ENCODE measurements at regions not wholly inside any gene's neighbourhood (a gene's known extent, or its start where the extent isn't known, plus 50 kb on each side); places are given as distances from the start of the nearest gene placed in this dataset.
"Not testable (repeated sequence)": the region's sequence is repeated elsewhere in the genome, so short reads cannot be mapped to it uniquely, and the experiment has no call there.

DNA sequence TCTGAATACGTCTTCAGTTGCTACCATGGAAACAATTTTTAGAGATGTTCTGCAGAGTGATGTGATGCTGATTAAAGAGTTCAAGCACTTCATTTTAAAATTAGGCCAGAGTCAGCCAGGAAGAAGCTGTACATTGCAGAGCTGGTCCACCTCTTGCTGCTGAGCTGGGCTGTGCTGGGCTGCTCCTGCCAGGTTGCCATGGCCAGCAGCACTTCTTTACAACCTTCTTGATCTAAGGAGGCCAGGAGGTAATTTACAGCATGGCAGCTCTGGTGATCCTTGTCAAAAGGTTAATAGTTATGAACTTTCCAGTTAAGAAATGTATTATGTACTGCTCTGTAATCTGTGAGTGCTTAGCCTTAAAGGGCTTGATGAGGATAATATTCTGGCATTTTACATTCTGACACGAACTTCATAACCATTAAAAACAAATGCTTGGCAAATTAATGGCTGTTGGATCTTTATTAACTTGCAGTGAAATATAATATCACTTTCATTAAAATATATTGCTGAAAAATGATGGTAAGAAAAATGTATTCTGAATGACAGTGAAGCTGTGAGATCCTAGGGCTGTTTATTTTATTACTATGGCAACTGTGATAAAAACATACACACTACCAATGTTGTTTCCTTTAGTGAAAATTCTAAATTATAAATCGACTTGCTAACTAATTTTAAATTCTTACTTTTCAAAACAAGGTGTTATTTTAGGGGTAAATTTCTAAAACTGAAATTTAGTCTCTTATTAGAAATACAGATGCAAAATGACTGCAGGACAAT lies 259.7 kb downstream of the RFPL4B start (continued):
- TF ChIP-seq SP1 (IDR thresholded peaks at IDR 0.05; ENCODE audit: low read depth) = no peak
- no peak for TF ChIP-seq POLR2AphosphoS5 (IDR thresholded peaks at IDR 0.05; ENCODE audit: low read depth, low read length)

DNA sequence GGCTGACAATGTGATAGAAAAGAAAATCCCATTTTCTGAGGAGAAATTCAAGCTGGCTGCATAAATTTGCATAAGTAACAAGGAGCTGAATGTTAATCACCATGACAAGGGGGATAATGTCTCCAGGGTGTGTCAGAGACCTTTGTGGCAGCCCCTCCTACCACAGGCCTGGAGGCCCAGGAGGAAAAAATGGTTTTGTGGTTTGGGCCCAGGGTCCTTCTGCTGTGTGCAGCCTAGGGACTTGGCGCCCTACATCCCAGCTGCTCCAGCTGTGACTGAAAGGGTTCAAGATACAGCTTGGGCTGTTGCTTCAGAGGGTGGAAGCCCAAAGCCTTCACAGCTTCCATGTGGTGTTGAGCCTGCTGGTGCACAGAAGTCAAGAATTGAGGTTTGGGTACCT lies 261.8 kb downstream of the RFPL4B start:
- CTCF ChIA-PET; RAD21 ChIA-PET (ENCODE audit: low non-redundant PET in 1 of 2, low total read pairs in 2 of 2, uncharacterized antibody in 2 of 2, unreplicated experiment in 2 of 2); intact Hi-C loops (cut with micrococcal nuclease); H3K27ac ChIP-seq (ENCODE audit: low read depth, low read length); H3K4me1 ChIP-seq (ENCODE audit: control insufficient read depth in 1 of 2, insufficient read depth in 2 of 2, low read length in 2 of 2); H3K79me2 ChIP-seq (ENCODE audit: insufficient read depth, low read length); POLR2A ChIA-PET; H3K4me2 ChIP-seq (ENCODE audit: low read length); H4K20me1 ChIP-seq (ENCODE audit: insufficient read depth); BruUV-seq (replicated peaks); H3K27me3 ChIP-seq (ENCODE audit: insufficient read depth, low read length); H3K4me3 ChIP-seq (replicated peaks in 1 of 2; ENCODE audit: low read depth in 1 of 2, low read length in 2 of 2); H2AFZ ChIP-seq (ENCODE audit: low read depth, low read length, poor library complexity, severe bottlenecking); H3K9me3 ChIP-seq (ENCODE audit: control insufficient read depth in 1 of 2, insufficient read depth in 1 of 2, low read depth in 1 of 2, low read length in 2 of 2); H3K36me3 ChIP-seq (ENCODE audit: control insufficient read depth in 1 of 2, insufficient read depth in 2 of 2, low read length in 2 of 2); DNase-seq (ENCODE audit: low read depth, low spot score); H3K9me2 ChIP-seq (ENCODE audit: insufficient read depth); H3K9ac ChIP-seq (ENCODE audit: low read length); ATAC-seq: not testable (repeated sequence)

DNA sequence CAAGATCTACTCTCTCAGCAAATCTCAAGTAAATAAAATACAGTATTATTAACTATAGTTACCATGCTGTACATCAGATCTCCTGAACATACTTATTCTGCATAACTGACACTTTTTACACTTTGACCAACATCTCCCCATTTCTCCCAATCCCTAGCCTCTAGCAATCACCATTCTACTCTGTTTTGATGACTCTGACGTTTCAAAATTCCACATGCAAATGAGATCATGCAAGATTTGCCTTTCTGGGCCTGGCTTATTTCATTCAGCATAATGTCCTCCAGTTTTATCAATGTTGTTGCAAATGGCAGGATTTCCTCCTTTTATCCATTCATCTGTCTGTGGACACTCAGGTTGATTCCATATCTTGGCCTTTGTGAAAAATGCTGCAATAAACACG lies 266.3 kb downstream of the RFPL4B start:
- H3K9me3 ChIP-seq (ENCODE audit: control insufficient read depth in 1 of 2, insufficient read depth in 1 of 2, low read depth in 1 of 2, low read length in 2 of 2) = peaks cover 0 to 5% of the 10 kb centered on the region in 2 experiments; a peak in 2 of 4 replicates
- no peaks in the 10 kb centered on the region for H3K79me2 ChIP-seq (ENCODE audit: insufficient read depth, low read length)
- ATAC-seq = no peak
- no peaks in the 10 kb centered on the region for H3K4me1 ChIP-seq (ENCODE audit: control insufficient read depth in 1 of 2, insufficient read depth in 2 of 2, low read length in 2 of 2)
- H2AFZ ChIP-seq (ENCODE audit: low read depth, low read length, poor library complexity, severe bottlenecking) = no peak overlapping the region
- H3K27me3 ChIP-seq (ENCODE audit: insufficient read depth, low read length) = no peaks in the 10 kb centered on the region
- ChIA-PET RAD21 (ENCODE audit: low non-redundant PET in 1 of 2, low total read pairs in 2 of 2, uncharacterized antibody in 2 of 2, unreplicated experiment in 2 of 2) (no interaction called here), CTCF (no interaction called here), POLR2A (no interaction called here)
- intact Hi-C loops (cut with micrococcal nuclease) = no loop called here
- H4K20me1 ChIP-seq (ENCODE audit: insufficient read depth) = no peaks in the 10 kb centered on the region
- no peaks in the 10 kb centered on the region for H3K36me3 ChIP-seq (ENCODE audit: control insufficient read depth in 1 of 2, insufficient read depth in 2 of 2, low read length in 2 of 2)
- DNase-seq (ENCODE audit: low read depth, low spot score) = no peak
- H3K4me2 ChIP-seq (ENCODE audit: low read length) = no peak overlapping the region
- no peak overlapping the region for H3K4me3 ChIP-seq (replicated peaks in 1 of 2; ENCODE audit: low read depth in 1 of 2, low read length in 2 of 2)
- no peaks in the 10 kb centered on the region for H3K9me2 ChIP-seq (ENCODE audit: insufficient read depth)
- no peak overlapping the region for H3K27ac ChIP-seq (ENCODE audit: low read depth, low read length)
- H3K9ac ChIP-seq (ENCODE audit: low read length) = no peak overlapping the region
- no TSS peak for BruUV-seq (replicated peaks)
- TF ChIP-seq, protein P1, sequence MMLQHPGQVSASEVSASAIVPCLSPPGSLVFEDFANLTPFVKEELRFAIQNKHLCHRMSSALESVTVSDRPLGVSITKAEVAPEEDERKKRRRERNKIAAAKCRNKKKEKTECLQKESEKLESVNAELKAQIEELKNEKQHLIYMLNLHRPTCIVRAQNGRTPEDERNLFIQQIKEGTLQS (IDR thresholded peaks at IDR 0.05) = no peak
- TF ChIP-seq ZFX (IDR thresholded peaks at IDR 0.05) (no peak), RAD21 (IDR thresholded peaks at IDR 0.05; ENCODE audit: low read depth) (no peak), CBX3 (IDR thresholded peaks at IDR 0.05; ENCODE audit: low read depth) (no peak), SIN3A (IDR thresholded peaks at IDR 0.05; ENCODE audit: low read depth) (no peak), EZH2 (IDR thresholded peaks at IDR 0.05) (no peak), ZNF274 (IDR thresholded peaks at IDR 0.05; ENCODE audit: low read depth, low read length) (no peak), EGR1 (IDR thresholded peaks at IDR 0.05; ENCODE audit: low read depth) (no peak), CEBPB (IDR thresholded peaks at IDR 0.05; ENCODE audit: low read depth) (no peak)
- TF ChIP-seq, protein P2, sequence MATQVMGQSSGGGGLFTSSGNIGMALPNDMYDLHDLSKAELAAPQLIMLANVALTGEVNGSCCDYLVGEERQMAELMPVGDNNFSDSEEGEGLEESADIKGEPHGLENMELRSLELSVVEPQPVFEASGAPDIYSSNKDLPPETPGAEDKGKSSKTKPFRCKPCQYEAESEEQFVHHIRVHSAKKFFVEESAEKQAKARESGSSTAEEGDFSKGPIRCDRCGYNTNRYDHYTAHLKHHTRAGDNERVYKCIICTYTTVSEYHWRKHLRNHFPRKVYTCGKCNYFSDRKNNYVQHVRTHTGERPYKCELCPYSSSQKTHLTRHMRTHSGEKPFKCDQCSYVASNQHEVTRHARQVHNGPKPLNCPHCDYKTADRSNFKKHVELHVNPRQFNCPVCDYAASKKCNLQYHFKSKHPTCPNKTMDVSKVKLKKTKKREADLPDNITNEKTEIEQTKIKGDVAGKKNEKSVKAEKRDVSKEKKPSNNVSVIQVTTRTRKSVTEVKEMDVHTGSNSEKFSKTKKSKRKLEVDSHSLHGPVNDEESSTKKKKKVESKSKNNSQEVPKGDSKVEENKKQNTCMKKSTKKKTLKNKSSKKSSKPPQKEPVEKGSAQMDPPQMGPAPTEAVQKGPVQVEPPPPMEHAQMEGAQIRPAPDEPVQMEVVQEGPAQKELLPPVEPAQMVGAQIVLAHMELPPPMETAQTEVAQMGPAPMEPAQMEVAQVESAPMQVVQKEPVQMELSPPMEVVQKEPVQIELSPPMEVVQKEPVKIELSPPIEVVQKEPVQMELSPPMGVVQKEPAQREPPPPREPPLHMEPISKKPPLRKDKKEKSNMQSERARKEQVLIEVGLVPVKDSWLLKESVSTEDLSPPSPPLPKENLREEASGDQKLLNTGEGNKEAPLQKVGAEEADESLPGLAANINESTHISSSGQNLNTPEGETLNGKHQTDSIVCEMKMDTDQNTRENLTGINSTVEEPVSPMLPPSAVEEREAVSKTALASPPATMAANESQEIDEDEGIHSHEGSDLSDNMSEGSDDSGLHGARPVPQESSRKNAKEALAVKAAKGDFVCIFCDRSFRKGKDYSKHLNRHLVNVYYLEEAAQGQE (IDR thresholded peaks at IDR 0.05; ENCODE audit: low read depth) = no peak
- TF ChIP-seq, protein P3, sequence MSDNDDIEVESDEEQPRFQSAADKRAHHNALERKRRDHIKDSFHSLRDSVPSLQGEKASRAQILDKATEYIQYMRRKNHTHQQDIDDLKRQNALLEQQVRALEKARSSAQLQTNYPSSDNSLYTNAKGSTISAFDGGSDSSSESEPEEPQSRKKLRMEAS (IDR thresholded peaks at IDR 0.05) = no peak
- TF ChIP-seq, protein P4, sequence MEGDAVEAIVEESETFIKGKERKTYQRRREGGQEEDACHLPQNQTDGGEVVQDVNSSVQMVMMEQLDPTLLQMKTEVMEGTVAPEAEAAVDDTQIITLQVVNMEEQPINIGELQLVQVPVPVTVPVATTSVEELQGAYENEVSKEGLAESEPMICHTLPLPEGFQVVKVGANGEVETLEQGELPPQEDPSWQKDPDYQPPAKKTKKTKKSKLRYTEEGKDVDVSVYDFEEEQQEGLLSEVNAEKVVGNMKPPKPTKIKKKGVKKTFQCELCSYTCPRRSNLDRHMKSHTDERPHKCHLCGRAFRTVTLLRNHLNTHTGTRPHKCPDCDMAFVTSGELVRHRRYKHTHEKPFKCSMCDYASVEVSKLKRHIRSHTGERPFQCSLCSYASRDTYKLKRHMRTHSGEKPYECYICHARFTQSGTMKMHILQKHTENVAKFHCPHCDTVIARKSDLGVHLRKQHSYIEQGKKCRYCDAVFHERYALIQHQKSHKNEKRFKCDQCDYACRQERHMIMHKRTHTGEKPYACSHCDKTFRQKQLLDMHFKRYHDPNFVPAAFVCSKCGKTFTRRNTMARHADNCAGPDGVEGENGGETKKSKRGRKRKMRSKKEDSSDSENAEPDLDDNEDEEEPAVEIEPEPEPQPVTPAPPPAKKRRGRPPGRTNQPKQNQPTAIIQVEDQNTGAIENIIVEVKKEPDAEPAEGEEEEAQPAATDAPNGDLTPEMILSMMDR (IDR thresholded peaks at IDR 0.05 in 2 of 3, conservative IDR thresholded peaks at IDR 0.05 in 1 of 3; ENCODE audit: borderline replicate concordance in 1 of 3, insufficient read depth in 1 of 3, low read depth in 2 of 3, low read length in 2 of 3) = no peak
